WTC11 (cell line): ENCODE measurements at regions not wholly inside any gene's neighbourhood (a gene's known extent, or its start where the extent isn't known, plus 50 kb on each side); places are given as distances from the start of the nearest gene placed in this dataset.

Experiments used
- ATAC-seq: fragments of 200-7000 bp; cut with Tn5 transposase; 2 replicates; pipeline ENCODE4 v1.10.0; 2021; ENCODE audit warnings: mild to moderate bottlenecking, moderate library complexity
- CTCF ChIA-PET: fragments of 300-600 bp; sonication (Branson Sonifier 250); formaldehyde crosslinking; loops from one replicate; lab custom pipeline; 2021; ENCODE audit warnings: antibody characterized with exemption; lab: Charles Lee
- POLR2A ChIA-PET: fragments of 350-600 bp; sonication (Branson Sonifier 250); formaldehyde crosslinking; loops from one replicate; lab custom pipeline; 2021; ENCODE audit warnings: antibody characterized with exemption; lab: Charles Lee
- DNase-seq: peaks from one replicate; pipeline ENCODE4 v3.0.0; 2021; ENCODE audit warnings: low spot score
- H3K27ac Mint-ChIP-seq: 2 replicates; pipeline ENCODE4 v1.8.0; 2021; ENCODE audit warnings: mixed read lengths
- H3K27me3 Mint-ChIP-seq: 2 replicates; pipeline ENCODE4 v1.8.0; 2021; ENCODE audit warnings: low read depth, mild to moderate bottlenecking, moderate library complexity, mixed read lengths
- H3K36me3 Mint-ChIP-seq: 2 replicates; pipeline ENCODE4 v1.8.0; 2021; ENCODE audit warnings: mixed read lengths
- H3K4me1 Mint-ChIP-seq: 2 replicates; pipeline ENCODE4 v1.8.0; 2022; ENCODE audit warnings: mixed read lengths
- H3K4me3 Mint-ChIP-seq: 2 replicates; pipeline ENCODE4 v1.8.0; 2021; ENCODE audit warnings: mild to moderate bottlenecking, moderate library complexity, mixed read lengths
- H3K9me3 Mint-ChIP-seq: 2 replicates; pipeline ENCODE4 v1.8.0; 2021; ENCODE audit warnings: mixed read lengths
- ATF6 ChIP-seq: sonication (generic); formaldehyde crosslinking; IDR thresholded peaks from 2 replicates; pipeline ENCODE4 v1.8.1; 2023; ENCODE audit warnings: mild to moderate bottlenecking, missing genetic modification reagents
- CREM ChIP-seq: sonication (generic); formaldehyde crosslinking; IDR thresholded peaks from 2 replicates; pipeline ENCODE4 v1.8.1; 2022; ENCODE audit warnings: mild to moderate bottlenecking, missing genetic modification reagents, moderate library complexity
- E2F1 ChIP-seq: sonication (generic); formaldehyde crosslinking; IDR thresholded peaks from 2 replicates; pipeline ENCODE4 v1.8.0; 2022; ENCODE audit warnings: mild to moderate bottlenecking, missing genetic modification reagents
- EMX1 ChIP-seq: fragments of 250-450 bp; sonication (Bioruptor Pico); IDR thresholded peaks from 2 replicates; pipeline ENCODE4 v1.8.0; 2021; ENCODE audit warnings: mild to moderate bottlenecking
- FOXP1 ChIP-seq: sonication (generic); formaldehyde crosslinking; IDR thresholded peaks from 2 replicates; pipeline ENCODE4 v1.8.0; 2022; ENCODE audit warnings: missing genetic modification reagents, mild to moderate bottlenecking, moderate library complexity, borderline replicate concordance
- JUN ChIP-seq: sonication (generic); formaldehyde crosslinking; IDR thresholded peaks from 2 replicates; pipeline ENCODE4 v1.8.0; 2023; ENCODE audit warnings: mild to moderate bottlenecking, missing genetic modification reagents
- MAX ChIP-seq: sonication (generic); formaldehyde crosslinking; IDR thresholded peaks from 2 replicates; pipeline ENCODE4 v1.8.0; 2022; ENCODE audit warnings: mild to moderate bottlenecking, missing genetic modification reagents
- MYBL2 ChIP-seq: sonication (generic); formaldehyde crosslinking; IDR thresholded peaks from 2 replicates; pipeline ENCODE4 v1.8.1; 2023; ENCODE audit warnings: mild to moderate bottlenecking, moderate library complexity, missing genetic modification reagents
- NFYB ChIP-seq: sonication (generic); formaldehyde crosslinking; conservative IDR thresholded peaks from 2 replicates; pipeline ENCODE4 v1.8.0; 2022; ENCODE audit warnings: low read depth, missing genetic modification reagents
- NR1H2 ChIP-seq: sonication (generic); formaldehyde crosslinking; IDR thresholded peaks from 2 replicates; pipeline ENCODE4 v1.9.0; 2021; ENCODE audit warnings: mild to moderate bottlenecking, moderate library complexity, missing genetic modification reagents
- NR3C1 ChIP-seq: sonication (generic); formaldehyde crosslinking; conservative IDR thresholded peaks from 2 replicates; pipeline ENCODE4 v1.8.1; 2023; ENCODE audit warnings: low read depth, mild to moderate bottlenecking, missing genetic modification reagents
- SOX15 ChIP-seq: fragments of 250-450 bp; sonication (Bioruptor Pico); IDR thresholded peaks from 2 replicates; pipeline ENCODE4 v1.9.0; 2021; ENCODE audit warnings: mild to moderate bottlenecking
- SP1 ChIP-seq: sonication (generic); formaldehyde crosslinking; conservative IDR thresholded peaks from 2 replicates; pipeline ENCODE4 v1.8.1; 2022; ENCODE audit warnings: missing genetic modification reagents
- STAT6 ChIP-seq: sonication (generic); formaldehyde crosslinking; conservative IDR thresholded peaks from 2 replicates; pipeline ENCODE4 v1.8.1; 2023; ENCODE audit warnings: mild to moderate bottlenecking, low read depth, missing genetic modification reagents, moderate library complexity
- ZNF138 ChIP-seq: sonication (generic); formaldehyde crosslinking; conservative IDR thresholded peaks from 2 replicates; pipeline ENCODE4 v1.8.1; 2022; ENCODE audit warnings: mild to moderate bottlenecking, moderate library complexity, missing genetic modification reagents
- ZNF219 ChIP-seq: sonication (generic); formaldehyde crosslinking; IDR thresholded peaks from 2 replicates; pipeline ENCODE4 v1.8.0; 2023; ENCODE audit warnings: missing genetic modification reagents, mild to moderate bottlenecking, borderline replicate concordance
- TF ChIP-seq, protein P1 (sequence below): sonication (generic); formaldehyde crosslinking; IDR thresholded peaks from 2 replicates; pipeline ENCODE4 v1.8.1; 2022; ENCODE audit warnings: missing genetic modification reagents, borderline replicate concordance
- TF ChIP-seq, protein P2 (sequence below): fragments of 250-450 bp; sonication (Bioruptor Pico); IDR thresholded peaks from 2 replicates; pipeline ENCODE4 v1.9.0; 2021; ENCODE audit warnings: mild to moderate bottlenecking
- TF ChIP-seq, protein P3 (sequence below): sonication (generic); formaldehyde crosslinking; IDR thresholded peaks from 2 replicates; pipeline ENCODE4 v1.8.1; 2023; ENCODE audit warnings: mild to moderate bottlenecking, moderate library complexity, missing genetic modification reagents
- TF ChIP-seq, protein P4 (sequence below): sonication (generic); formaldehyde crosslinking; IDR thresholded peaks from 2 replicates; pipeline ENCODE4 v1.8.0; 2023; ENCODE audit warnings: missing genetic modification reagents, mild to moderate bottlenecking, borderline replicate concordance

- ATAC-seq: no peak
- CTCF ChIA-PET: no interaction called here
- DNase-seq: no peak
Measured at GRCh38 chr6:9933677-9934076, 481.2 kb downstream of the TFAP2A start.

More at GRCh38 chr6:9933677-9934076, 481.2 kb downstream of the TFAP2A start:
- H3K27ac Mint-ChIP-seq: no peak overlapping the region
- POLR2A ChIA-PET: no interaction called here
- H3K4me1 Mint-ChIP-seq: no peaks in the 10 kb centered on the region
- no peak for TF ChIP-seq ZNF219 (CRISPR knock-in tag)
- no peak for TF ChIP-seq CREM (CRISPR knock-in tag)
- TF ChIP-seq, protein P1, sequence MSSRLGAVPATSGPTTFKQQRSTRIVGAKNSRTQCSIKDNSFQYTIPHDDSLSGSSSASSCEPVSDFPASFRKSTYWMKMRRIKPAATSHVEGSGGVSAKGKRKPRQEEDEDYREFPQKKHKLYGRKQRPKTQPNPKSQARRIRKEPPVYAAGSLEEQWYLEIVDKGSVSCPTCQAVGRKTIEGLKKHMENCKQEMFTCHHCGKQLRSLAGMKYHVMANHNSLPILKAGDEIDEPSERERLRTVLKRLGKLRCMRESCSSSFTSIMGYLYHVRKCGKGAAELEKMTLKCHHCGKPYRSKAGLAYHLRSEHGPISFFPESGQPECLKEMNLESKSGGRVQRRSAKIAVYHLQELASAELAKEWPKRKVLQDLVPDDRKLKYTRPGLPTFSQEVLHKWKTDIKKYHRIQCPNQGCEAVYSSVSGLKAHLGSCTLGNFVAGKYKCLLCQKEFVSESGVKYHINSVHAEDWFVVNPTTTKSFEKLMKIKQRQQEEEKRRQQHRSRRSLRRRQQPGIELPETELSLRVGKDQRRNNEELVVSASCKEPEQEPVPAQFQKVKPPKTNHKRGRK (CRISPR knock-in tag): no peak
- no peak for TF ChIP-seq NFYB (CRISPR knock-in tag)
- no peak for TF ChIP-seq FOXP1 (CRISPR knock-in tag)
- TF ChIP-seq NR3C1 (CRISPR knock-in tag): no peak
- no peak for TF ChIP-seq E2F1
- no peak for TF ChIP-seq NR1H2
- TF ChIP-seq, protein P2, sequence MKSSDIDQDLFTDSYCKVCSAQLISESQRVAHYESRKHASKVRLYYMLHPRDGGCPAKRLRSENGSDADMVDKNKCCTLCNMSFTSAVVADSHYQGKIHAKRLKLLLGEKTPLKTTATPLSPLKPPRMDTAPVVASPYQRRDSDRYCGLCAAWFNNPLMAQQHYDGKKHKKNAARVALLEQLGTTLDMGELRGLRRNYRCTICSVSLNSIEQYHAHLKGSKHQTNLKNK (CRISPR knock-in tag): no peak
- TF ChIP-seq JUN (CRISPR knock-in tag): no peak
- no peak for TF ChIP-seq EMX1 (CRISPR knock-in tag)
- no peak for TF ChIP-seq ATF6
- TF ChIP-seq SP1: no peak
- no peak for TF ChIP-seq SOX15 (CRISPR knock-in tag)
- TF ChIP-seq, protein P3, sequence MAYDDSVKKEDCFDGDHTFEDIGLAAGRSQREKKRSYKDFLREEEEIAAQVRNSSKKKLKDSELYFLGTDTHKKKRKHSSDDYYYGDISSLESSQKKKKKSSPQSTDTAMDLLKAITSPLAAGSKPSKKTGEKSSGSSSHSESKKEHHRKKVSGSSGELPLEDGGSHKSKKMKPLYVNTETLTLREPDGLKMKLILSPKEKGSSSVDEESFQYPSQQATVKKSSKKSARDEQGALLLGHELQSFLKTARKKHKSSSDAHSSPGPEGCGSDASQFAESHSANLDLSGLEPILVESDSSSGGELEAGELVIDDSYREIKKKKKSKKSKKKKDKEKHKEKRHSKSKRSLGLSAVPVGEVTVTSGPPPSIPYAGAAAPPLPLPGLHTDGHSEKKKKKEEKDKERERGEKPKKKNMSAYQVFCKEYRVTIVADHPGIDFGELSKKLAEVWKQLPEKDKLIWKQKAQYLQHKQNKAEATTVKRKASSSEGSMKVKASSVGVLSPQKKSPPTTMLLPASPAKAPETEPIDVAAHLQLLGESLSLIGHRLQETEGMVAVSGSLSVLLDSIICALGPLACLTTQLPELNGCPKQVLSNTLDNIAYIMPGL (CRISPR knock-in tag): no peak
- TF ChIP-seq MYBL2: no peak
- TF ChIP-seq MAX: no peak
- TF ChIP-seq STAT6 (CRISPR knock-in tag): no peak
- no peak for TF ChIP-seq ZNF138 (CRISPR knock-in tag)
- TF ChIP-seq, protein P4, sequence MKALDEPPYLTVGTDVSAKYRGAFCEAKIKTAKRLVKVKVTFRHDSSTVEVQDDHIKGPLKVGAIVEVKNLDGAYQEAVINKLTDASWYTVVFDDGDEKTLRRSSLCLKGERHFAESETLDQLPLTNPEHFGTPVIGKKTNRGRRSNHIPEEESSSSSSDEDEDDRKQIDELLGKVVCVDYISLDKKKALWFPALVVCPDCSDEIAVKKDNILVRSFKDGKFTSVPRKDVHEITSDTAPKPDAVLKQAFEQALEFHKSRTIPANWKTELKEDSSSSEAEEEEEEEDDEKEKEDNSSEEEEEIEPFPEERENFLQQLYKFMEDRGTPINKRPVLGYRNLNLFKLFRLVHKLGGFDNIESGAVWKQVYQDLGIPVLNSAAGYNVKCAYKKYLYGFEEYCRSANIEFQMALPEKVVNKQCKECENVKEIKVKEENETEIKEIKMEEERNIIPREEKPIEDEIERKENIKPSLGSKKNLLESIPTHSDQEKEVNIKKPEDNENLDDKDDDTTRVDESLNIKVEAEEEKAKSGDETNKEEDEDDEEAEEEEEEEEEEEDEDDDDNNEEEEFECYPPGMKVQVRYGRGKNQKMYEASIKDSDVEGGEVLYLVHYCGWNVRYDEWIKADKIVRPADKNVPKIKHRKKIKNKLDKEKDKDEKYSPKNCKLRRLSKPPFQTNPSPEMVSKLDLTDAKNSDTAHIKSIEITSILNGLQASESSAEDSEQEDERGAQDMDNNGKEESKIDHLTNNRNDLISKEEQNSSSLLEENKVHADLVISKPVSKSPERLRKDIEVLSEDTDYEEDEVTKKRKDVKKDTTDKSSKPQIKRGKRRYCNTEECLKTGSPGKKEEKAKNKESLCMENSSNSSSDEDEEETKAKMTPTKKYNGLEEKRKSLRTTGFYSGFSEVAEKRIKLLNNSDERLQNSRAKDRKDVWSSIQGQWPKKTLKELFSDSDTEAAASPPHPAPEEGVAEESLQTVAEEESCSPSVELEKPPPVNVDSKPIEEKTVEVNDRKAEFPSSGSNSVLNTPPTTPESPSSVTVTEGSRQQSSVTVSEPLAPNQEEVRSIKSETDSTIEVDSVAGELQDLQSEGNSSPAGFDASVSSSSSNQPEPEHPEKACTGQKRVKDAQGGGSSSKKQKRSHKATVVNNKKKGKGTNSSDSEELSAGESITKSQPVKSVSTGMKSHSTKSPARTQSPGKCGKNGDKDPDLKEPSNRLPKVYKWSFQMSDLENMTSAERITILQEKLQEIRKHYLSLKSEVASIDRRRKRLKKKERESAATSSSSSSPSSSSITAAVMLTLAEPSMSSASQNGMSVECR (CRISPR knock-in tag): no peak
- H3K27me3 Mint-ChIP-seq: no peaks in the 10 kb centered on the region
- no peaks in the 10 kb centered on the region for H3K36me3 Mint-ChIP-seq
- H3K9me3 Mint-ChIP-seq: peaks cover 6% of the 10 kb centered on the region; the same call in 1 of the 2 replicates
- no peak overlapping the region for H3K4me3 Mint-ChIP-seq
